IPS-18a (cell line): ENCODE measurements at regions not wholly inside any gene's neighbourhood (a gene's known extent, or its start where the extent isn't known, plus 50 kb on each side); places are given as distances from the start of the nearest gene placed in this dataset.
"Not testable (repeated sequence)": the region's sequence is repeated elsewhere in the genome, so short reads cannot be mapped to it uniquely, and the experiment has no call there.

Source experiments
- H3K27ac ChIP-seq: one replicate; pipeline ENCODE4 v1.5.1; 2013; ENCODE audit warnings: low read length
- H3K27me3 ChIP-seq: one replicate; pipeline ENCODE4 v1.6.1; 2013; ENCODE audit warnings: mild to moderate bottlenecking, low read length; ENCODE audit not compliant: control insufficient read depth, insufficient read depth
- H3K36me3 ChIP-seq: one replicate; pipeline ENCODE4 v1.6.1; 2013; ENCODE audit warnings: low read depth, low read length; ENCODE audit not compliant: control insufficient read depth
- H3K4me1 ChIP-seq: one replicate; pipeline ENCODE4 v1.6.1; 2013; ENCODE audit warnings: low read depth, low read length; ENCODE audit not compliant: control insufficient read depth
- H3K4me3 ChIP-seq: one replicate; pipeline ENCODE4 v1.5.1; 2013; ENCODE audit warnings: low read length
- H3K9ac ChIP-seq: one replicate; pipeline ENCODE4 v1.6.1; 2013; ENCODE audit warnings: mild to moderate bottlenecking, low read length, moderate library complexity
- H3K9me3 ChIP-seq: one replicate; pipeline ENCODE4 v1.6.1; 2013; ENCODE audit warnings: low read depth, low read length; ENCODE audit not compliant: control insufficient read depth

- H3K36me3 ChIP-seq = no peaks in the 10 kb centered on the region
- no peak overlapping the region for H3K9ac ChIP-seq
- H3K27ac ChIP-seq = no peak overlapping the region
Measured at GRCh38 chr14:104230946-104231345, 92.6 kb downstream of the KIF26A start.

GRCh38 chr14:104232070-104232484 is 93.7 kb downstream of the KIF26A start:
- Histone ChIP-seq H3K4me1 (no peaks in the 10 kb centered on the region), H3K36me3 (no peaks in the 10 kb centered on the region), H3K27ac (no peak overlapping the region), H3K4me3 (no peak overlapping the region), H3K9me3 (peaks cover 3% of the 10 kb centered on the region), H3K27me3 (no peaks in the 10 kb centered on the region), H3K9ac (no peak overlapping the region)

More at GRCh38 chr14:104230946-104231345, 92.6 kb downstream of the KIF26A start:
- Histone ChIP-seq H3K4me1 (no peaks in the 10 kb centered on the region), H3K9me3 (no peaks in the 10 kb centered on the region), H3K27me3 (no peaks in the 10 kb centered on the region), H3K4me3 (no peak overlapping the region)

- H3K9ac ChIP-seq, H3K27me3 ChIP-seq, H3K36me3 ChIP-seq, H3K9me3 ChIP-seq, H3K4me1 ChIP-seq, H3K27ac ChIP-seq, H3K4me3 ChIP-seq: not testable (repeated sequence)
Measured at GRCh38 chr14:104234007-104234786, 95.8 kb downstream of the KIF26A start.

GRCh38 chr14:104235686-104236085 is 97.3 kb downstream of the KIF26A start:
- H3K27ac ChIP-seq = no peak overlapping the region

GRCh38 chr14:104237651-104238423 is 99.5 kb downstream of the KIF26A start:
- H3K9me3 ChIP-seq = peaks cover 3% of the 10 kb centered on the region
- no peaks in the 10 kb centered on the region for H3K36me3 ChIP-seq
- no peak overlapping the region for H3K4me3 ChIP-seq
- peaks cover 10% of the 10 kb centered on the region for H3K4me1 ChIP-seq
- no peaks in the 10 kb centered on the region for H3K27me3 ChIP-seq
- no peak overlapping the region for H3K27ac ChIP-seq
- no peak overlapping the region for H3K9ac ChIP-seq

More at GRCh38 chr14:104235686-104236085, 97.3 kb downstream of the KIF26A start:
- no peaks in the 10 kb centered on the region for H3K36me3 ChIP-seq
- H3K9me3 ChIP-seq = peaks cover 3% of the 10 kb centered on the region
- H3K4me1 ChIP-seq = peaks cover 10% of the 10 kb centered on the region
- no peak overlapping the region for H3K9ac ChIP-seq
- no peaks in the 10 kb centered on the region for H3K27me3 ChIP-seq
- no peak overlapping the region for H3K4me3 ChIP-seq

- Histone ChIP-seq H3K4me3 (no peak overlapping the region), H3K4me1 (peaks cover 10% of the 10 kb centered on the region), H3K27me3 (no peaks in the 10 kb centered on the region)
Measured at GRCh38 chr14:104238424-104239184, 100.2 kb downstream of the KIF26A start.

GRCh38 chr14:104239185-104239775 is 100.9 kb downstream of the KIF26A start:
- no peak overlapping the region for H3K27ac ChIP-seq

More at GRCh38 chr14:104238424-104239184, 100.2 kb downstream of the KIF26A start:
- Histone ChIP-seq H3K36me3 (no peaks in the 10 kb centered on the region), H3K9me3 (peaks cover 3% of the 10 kb centered on the region), H3K27ac (no peak overlapping the region), H3K9ac (no peak overlapping the region)

GRCh38 chr14:104239861-104240301 is 101.5 kb downstream of the KIF26A start:
- peaks cover 10% of the 10 kb centered on the region for H3K4me1 ChIP-seq
- H3K27ac ChIP-seq = no peak overlapping the region
- H3K36me3 ChIP-seq = no peaks in the 10 kb centered on the region
- H3K9ac ChIP-seq = no peak overlapping the region
- no peaks in the 10 kb centered on the region for H3K27me3 ChIP-seq
- peaks cover 3% of the 10 kb centered on the region for H3K9me3 ChIP-seq
- no peak overlapping the region for H3K4me3 ChIP-seq

More at GRCh38 chr14:104239185-104239775, 100.9 kb downstream of the KIF26A start:
- Histone ChIP-seq H3K36me3 (no peaks in the 10 kb centered on the region), H3K9ac (no peak overlapping the region), H3K9me3 (peaks cover 3% of the 10 kb centered on the region), H3K4me1 (peaks cover 10% of the 10 kb centered on the region), H3K4me3 (no peak overlapping the region), H3K27me3 (no peaks in the 10 kb centered on the region)

- Histone ChIP-seq H3K36me3 (no peaks in the 10 kb centered on the region), H3K27me3 (no peaks in the 10 kb centered on the region), H3K27ac (no peak overlapping the region), H3K9me3 (peaks cover 6% of the 10 kb centered on the region), H3K9ac (no peak overlapping the region), H3K4me3 (no peak overlapping the region), H3K4me1 (peaks cover 10% of the 10 kb centered on the region)
Measured at GRCh38 chr14:104240434-104241157, 102.2 kb downstream of the KIF26A start.

GRCh38 chr14:104243200-104243599 is 104.8 kb downstream of the KIF26A start:
- Histone ChIP-seq H3K9me3 (peaks cover 4% of the 10 kb centered on the region), H3K36me3 (no peaks in the 10 kb centered on the region), H3K4me3 (no peak overlapping the region), H3K4me1 (peaks cover 10% of the 10 kb centered on the region), H3K27me3 (no peaks in the 10 kb centered on the region), H3K27ac (no peak overlapping the region), H3K9ac (no peak overlapping the region)
